Nephron (organoid): ENCODE measurements at regions not wholly inside any gene's neighbourhood (a gene's known extent, or its start where the extent isn't known, plus 50 kb on each side); places are given as distances from the start of the nearest gene placed in this dataset.
A peak's percentile ranks its signal among the peaks of the same experiment; 100 is the strongest.

ENCODE experiments used
- H3K27ac Mint-ChIP-seq, 3 experiments: 2 replicates each; pipeline ENCODE4 v1.8.0; 2020; ENCODE audit warnings: mixed read lengths in 3 of 3, mild to moderate bottlenecking in 2 of 3, moderate library complexity in 1 of 3
- H3K27me3 Mint-ChIP-seq: 2 replicates; pipeline ENCODE4 v1.8.0; 2021; ENCODE audit warnings: low read depth, mild to moderate bottlenecking, moderate library complexity, mixed read lengths
- H3K36me3 Mint-ChIP-seq: 2 replicates; pipeline ENCODE4 v1.8.0; 2020; ENCODE audit warnings: low read depth, mixed read lengths
- H3K4me1 Mint-ChIP-seq: 2 replicates; pipeline ENCODE4 v1.8.0; 2020; ENCODE audit warnings: mixed read lengths
- H3K4me3 Mint-ChIP-seq, 3 experiments: 2 replicates each; pipeline ENCODE4 v1.8.0; 2020; ENCODE audit warnings: mild to moderate bottlenecking in 3 of 3, mixed read lengths in 3 of 3, moderate library complexity in 2 of 3
- H3K9me3 Mint-ChIP-seq: 2 replicates; pipeline ENCODE4 v1.8.0; 2020; ENCODE audit warnings: mixed read lengths
- TF ChIP-seq, protein P1 (sequence below), 3 experiments: fragments of 200-600 bp; sonication (generic); IDR thresholded peaks; one replicate each; pipeline ENCODE4 v1.5.0; 2021; ENCODE audit warnings: antibody characterized with exemption in 3 of 3; ENCODE audit not compliant: unreplicated experiment in 3 of 3

- no peaks in the 10 kb centered on the region for H3K4me1 Mint-ChIP-seq
- TF ChIP-seq, protein P1, sequence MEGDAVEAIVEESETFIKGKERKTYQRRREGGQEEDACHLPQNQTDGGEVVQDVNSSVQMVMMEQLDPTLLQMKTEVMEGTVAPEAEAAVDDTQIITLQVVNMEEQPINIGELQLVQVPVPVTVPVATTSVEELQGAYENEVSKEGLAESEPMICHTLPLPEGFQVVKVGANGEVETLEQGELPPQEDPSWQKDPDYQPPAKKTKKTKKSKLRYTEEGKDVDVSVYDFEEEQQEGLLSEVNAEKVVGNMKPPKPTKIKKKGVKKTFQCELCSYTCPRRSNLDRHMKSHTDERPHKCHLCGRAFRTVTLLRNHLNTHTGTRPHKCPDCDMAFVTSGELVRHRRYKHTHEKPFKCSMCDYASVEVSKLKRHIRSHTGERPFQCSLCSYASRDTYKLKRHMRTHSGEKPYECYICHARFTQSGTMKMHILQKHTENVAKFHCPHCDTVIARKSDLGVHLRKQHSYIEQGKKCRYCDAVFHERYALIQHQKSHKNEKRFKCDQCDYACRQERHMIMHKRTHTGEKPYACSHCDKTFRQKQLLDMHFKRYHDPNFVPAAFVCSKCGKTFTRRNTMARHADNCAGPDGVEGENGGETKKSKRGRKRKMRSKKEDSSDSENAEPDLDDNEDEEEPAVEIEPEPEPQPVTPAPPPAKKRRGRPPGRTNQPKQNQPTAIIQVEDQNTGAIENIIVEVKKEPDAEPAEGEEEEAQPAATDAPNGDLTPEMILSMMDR (IDR thresholded peaks at IDR 0.05; ENCODE audit: unreplicated experiment in 3 of 3) = no peak
- H3K36me3 Mint-ChIP-seq = no peaks in the 10 kb centered on the region
- no peaks in the 10 kb centered on the region for H3K9me3 Mint-ChIP-seq
- no peak overlapping the region for H3K4me3 Mint-ChIP-seq
- H3K27ac Mint-ChIP-seq = no peak overlapping the region
- no peaks in the 10 kb centered on the region for H3K27me3 Mint-ChIP-seq
Measured at GRCh38 chr1:238006779-238007178, 116.1 kb upstream of the ZP4 start.

DNA sequence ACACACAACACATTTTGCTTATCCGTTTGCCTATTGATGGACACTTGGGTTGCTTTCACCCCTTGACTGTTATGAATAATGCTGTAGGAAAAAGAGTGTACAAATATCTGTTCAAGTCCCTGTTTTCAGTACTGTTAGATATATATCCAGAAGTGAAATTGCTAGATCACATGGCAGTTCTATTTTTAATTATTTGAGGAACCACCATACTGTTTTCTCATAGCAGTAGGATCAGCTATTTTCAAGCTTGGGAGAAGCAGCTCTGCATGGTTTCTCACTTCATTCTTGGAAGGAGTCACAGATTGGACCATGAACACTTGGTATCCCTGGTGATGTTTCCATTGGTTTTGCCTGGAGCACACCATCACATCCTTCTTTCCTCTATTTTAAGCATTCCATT, 114.4 kb upstream of the ZP4 start:
- H3K4me1 Mint-ChIP-seq = no peaks in the 10 kb centered on the region
- H3K27me3 Mint-ChIP-seq = no peaks in the 10 kb centered on the region
- TF ChIP-seq, protein P1 (IDR thresholded peaks at IDR 0.05; ENCODE audit: unreplicated experiment in 3 of 3) = no peak
- no peak overlapping the region for H3K27ac Mint-ChIP-seq
- no peaks in the 10 kb centered on the region for H3K36me3 Mint-ChIP-seq
- H3K4me3 Mint-ChIP-seq = no peak overlapping the region
- H3K9me3 Mint-ChIP-seq = no peaks in the 10 kb centered on the region

DNA sequence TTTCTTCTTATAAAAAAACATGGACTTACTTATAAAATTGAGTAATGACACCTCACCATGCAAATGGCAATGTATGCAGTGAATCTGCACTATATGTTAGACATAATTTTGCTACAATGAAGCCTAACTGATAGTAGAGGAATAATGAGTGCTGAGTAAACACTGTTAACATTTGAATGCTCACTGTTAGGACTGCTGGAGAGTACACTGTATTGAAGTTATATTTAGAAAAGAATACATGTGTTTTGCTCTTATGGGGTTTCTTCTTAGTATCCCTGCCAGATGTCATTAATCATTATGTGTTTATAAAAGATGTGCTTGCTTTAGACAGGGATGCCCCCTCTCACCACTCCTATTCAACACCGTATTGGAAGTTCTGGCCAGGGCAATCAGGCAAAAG, 111.1 kb upstream of the ZP4 start:
- Mint-ChIP-seq H3K4me1 (peaks cover 18% of the 10 kb centered on the region), H3K27me3 (no peaks in the 10 kb centered on the region), H3K27ac (no peak overlapping the region), H3K4me3 (no peak overlapping the region), H3K9me3 (no peaks in the 10 kb centered on the region), H3K36me3 (no peaks in the 10 kb centered on the region)
- TF ChIP-seq, protein P1 (IDR thresholded peaks at IDR 0.05; ENCODE audit: unreplicated experiment in 3 of 3) = no peak

DNA sequence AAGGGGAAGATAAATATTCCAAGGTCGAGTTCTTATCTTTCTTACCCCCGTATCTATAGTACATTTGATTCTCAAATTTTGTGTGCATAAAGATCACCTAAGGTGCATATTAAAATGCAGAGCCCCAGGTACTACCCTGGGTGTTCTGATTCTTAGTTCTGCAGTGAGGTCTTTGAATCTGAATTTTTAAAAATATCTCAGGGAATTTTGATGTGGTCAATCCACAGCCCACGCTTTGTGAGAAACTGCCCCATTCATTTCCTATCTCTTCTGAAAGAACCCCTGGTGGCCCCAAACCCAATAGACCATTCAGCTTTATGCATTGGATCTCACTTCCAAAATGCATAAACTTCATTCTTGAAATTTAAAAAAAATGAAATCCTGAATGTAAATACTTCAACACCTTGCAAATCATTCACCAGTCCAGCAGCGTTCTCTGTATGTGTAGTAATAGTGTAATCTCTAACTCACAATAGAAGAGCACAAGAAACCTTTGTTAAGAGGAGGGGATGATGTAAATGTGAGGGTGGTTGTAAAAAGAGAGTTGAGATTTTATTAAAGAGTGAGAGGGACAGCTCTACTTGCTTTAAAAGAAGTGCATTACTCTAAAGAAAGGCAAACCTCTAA, 108.8 kb upstream of the ZP4 start:
- Mint-ChIP-seq H3K36me3 (no peaks in the 10 kb centered on the region), H3K4me3 (no peak overlapping the region), H3K27ac (peak overlapping the region; percentile 8 to 67 (median 49))

GRCh38 chr1:237998581-237998980, 107.9 kb upstream of the ZP4 start:
- Mint-ChIP-seq H3K27ac (peak overlapping the region; percentile 23 to 67 (median 49)), H3K4me3 (no peak overlapping the region), H3K27me3 (no peaks in the 10 kb centered on the region), H3K9me3 (no peaks in the 10 kb centered on the region), H3K36me3 (no peaks in the 10 kb centered on the region), H3K4me1 (peaks cover 18% of the 10 kb centered on the region)
- TF ChIP-seq, protein P1 (IDR thresholded peaks at IDR 0.05; ENCODE audit: unreplicated experiment in 3 of 3) = no peak

More for the DNA sequence above, 108.8 kb upstream of the ZP4 start:
- TF ChIP-seq, protein P1 (IDR thresholded peaks at IDR 0.05; ENCODE audit: unreplicated experiment in 3 of 3) = no peak
- H3K9me3 Mint-ChIP-seq = no peaks in the 10 kb centered on the region
- peaks cover 18% of the 10 kb centered on the region for H3K4me1 Mint-ChIP-seq
- H3K27me3 Mint-ChIP-seq = no peaks in the 10 kb centered on the region

DNA sequence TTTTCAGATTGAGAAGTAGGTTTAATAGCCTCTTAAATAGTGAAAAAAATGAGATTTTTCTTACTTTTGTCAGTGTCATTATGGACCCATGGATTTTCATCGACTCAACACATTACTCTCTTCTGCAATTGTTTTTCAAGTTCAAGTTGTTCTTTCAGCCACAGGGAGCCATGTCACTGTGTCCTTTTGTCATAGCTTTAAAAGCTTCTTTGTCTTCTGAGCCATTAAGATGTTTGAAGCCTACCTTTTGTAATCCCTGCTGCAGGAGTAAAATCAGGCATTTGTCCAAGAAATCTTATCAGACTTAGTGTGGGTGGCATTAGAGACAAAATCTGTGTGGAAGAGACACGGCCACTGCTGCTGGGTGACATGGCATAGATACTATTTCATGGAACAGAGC, 92.8 kb upstream of the ZP4 start:
- Mint-ChIP-seq H3K4me1 (no peaks in the 10 kb centered on the region), H3K36me3 (no peaks in the 10 kb centered on the region), H3K27me3 (no peaks in the 10 kb centered on the region), H3K9me3 (no peaks in the 10 kb centered on the region), H3K27ac (no peak overlapping the region), H3K4me3 (no peak overlapping the region)
- TF ChIP-seq, protein P1 (IDR thresholded peaks at IDR 0.05; ENCODE audit: unreplicated experiment in 3 of 3) = no peak
